Glutamatergic neuron (in vitro differentiated cells): ENCODE measurements at regions not wholly inside any gene's neighbourhood (a gene's known extent, or its start where the extent isn't known, plus 50 kb on each side); places are given as distances from the start of the nearest gene placed in this dataset.

Source experiments
- DNase-seq: peaks from one replicate; pipeline ENCODE4 v3.0.0; 2022
- H3K27ac Mint-ChIP-seq: one replicate; pipeline ENCODE4 v1.8.0; 2020; ENCODE audit warnings: mild to moderate bottlenecking, mixed read lengths, inconsistent platforms; ENCODE audit not compliant: unreplicated experiment
- H3K27me3 Mint-ChIP-seq: one replicate; pipeline ENCODE4 v1.8.0; 2020; ENCODE audit warnings: mild to moderate bottlenecking, moderate library complexity, mixed read lengths, inconsistent platforms; ENCODE audit not compliant: unreplicated experiment
- H3K36me3 Mint-ChIP-seq: one replicate; pipeline ENCODE4 v1.8.0; 2020; ENCODE audit warnings: mild to moderate bottlenecking, mixed read lengths, inconsistent platforms; ENCODE audit not compliant: unreplicated experiment
- H3K4me1 Mint-ChIP-seq: one replicate; pipeline ENCODE4 v1.8.0; 2020; ENCODE audit warnings: mild to moderate bottlenecking, low read depth, mixed read lengths, inconsistent platforms; ENCODE audit not compliant: unreplicated experiment
- H3K4me3 Mint-ChIP-seq: one replicate; pipeline ENCODE4 v1.8.0; 2020; ENCODE audit warnings: mild to moderate bottlenecking, mixed read lengths, inconsistent platforms; ENCODE audit not compliant: unreplicated experiment
- H3K9me3 Mint-ChIP-seq: one replicate; pipeline ENCODE4 v1.8.0; 2020; ENCODE audit warnings: mild to moderate bottlenecking, moderate library complexity, mixed read lengths, inconsistent platforms; ENCODE audit not compliant: unreplicated experiment
- TF ChIP-seq, protein P1 (sequence below): fragments of 200-600 bp; sonication (generic); IDR thresholded peaks from one replicate; pipeline ENCODE4 v1.5.0; 2021; ENCODE audit not compliant: partially characterized antibody, unreplicated experiment

DNA sequence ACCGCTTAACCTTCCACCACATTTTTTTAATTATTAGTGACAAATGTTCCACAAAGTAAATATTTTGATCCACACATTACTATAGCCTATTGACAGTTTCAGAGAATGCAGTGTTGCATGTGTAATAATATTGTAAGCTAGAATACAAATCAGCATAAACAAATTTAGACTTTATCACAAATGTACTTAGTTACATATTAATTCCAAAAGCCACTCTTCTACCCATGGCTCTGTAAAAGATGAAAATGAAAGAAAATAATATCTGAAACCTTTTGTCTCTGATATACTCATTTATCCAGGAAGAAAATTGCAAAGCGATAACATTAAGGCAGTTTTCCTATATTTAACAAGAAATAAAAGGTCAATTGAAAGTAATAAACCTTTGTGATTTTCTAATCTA is 954.0 kb upstream of the MAN1A1 start:
- no peaks in the 10 kb centered on the region for H3K27me3 Mint-ChIP-seq
- no peaks in the 10 kb centered on the region for H3K36me3 Mint-ChIP-seq
- no peaks in the 10 kb centered on the region for H3K9me3 Mint-ChIP-seq
- DNase-seq, result no peak
- H3K4me3 Mint-ChIP-seq, result no peak overlapping the region
- no peak overlapping the region for H3K27ac Mint-ChIP-seq
- TF ChIP-seq, protein P1, sequence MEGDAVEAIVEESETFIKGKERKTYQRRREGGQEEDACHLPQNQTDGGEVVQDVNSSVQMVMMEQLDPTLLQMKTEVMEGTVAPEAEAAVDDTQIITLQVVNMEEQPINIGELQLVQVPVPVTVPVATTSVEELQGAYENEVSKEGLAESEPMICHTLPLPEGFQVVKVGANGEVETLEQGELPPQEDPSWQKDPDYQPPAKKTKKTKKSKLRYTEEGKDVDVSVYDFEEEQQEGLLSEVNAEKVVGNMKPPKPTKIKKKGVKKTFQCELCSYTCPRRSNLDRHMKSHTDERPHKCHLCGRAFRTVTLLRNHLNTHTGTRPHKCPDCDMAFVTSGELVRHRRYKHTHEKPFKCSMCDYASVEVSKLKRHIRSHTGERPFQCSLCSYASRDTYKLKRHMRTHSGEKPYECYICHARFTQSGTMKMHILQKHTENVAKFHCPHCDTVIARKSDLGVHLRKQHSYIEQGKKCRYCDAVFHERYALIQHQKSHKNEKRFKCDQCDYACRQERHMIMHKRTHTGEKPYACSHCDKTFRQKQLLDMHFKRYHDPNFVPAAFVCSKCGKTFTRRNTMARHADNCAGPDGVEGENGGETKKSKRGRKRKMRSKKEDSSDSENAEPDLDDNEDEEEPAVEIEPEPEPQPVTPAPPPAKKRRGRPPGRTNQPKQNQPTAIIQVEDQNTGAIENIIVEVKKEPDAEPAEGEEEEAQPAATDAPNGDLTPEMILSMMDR, result no peak
- H3K4me1 Mint-ChIP-seq, result no peaks in the 10 kb centered on the region

DNA sequence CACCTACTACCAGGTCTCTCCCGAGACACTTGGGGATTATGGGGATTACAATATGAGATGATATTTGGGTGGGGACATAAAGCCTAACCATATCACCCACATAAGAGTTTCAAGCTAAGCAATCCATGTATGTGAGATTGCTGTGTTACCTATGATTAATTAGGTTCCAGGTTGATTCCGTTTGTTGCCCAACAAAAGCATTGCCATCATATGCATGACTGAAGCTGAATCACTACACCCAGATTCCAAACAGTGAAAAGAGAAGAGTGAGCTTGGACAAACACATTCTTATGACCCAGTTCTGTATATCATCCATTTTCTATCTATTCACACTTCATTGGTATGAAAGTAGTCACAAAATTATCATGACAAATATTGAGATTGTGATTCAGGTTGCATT is 952.5 kb upstream of the MAN1A1 start:
- no peaks in the 10 kb centered on the region for H3K27me3 Mint-ChIP-seq
- H3K36me3 Mint-ChIP-seq, result no peaks in the 10 kb centered on the region
- DNase-seq, result no peak
- no peaks in the 10 kb centered on the region for H3K9me3 Mint-ChIP-seq
- H3K4me3 Mint-ChIP-seq, result no peak overlapping the region
- no peak overlapping the region for H3K27ac Mint-ChIP-seq
- no peaks in the 10 kb centered on the region for H3K4me1 Mint-ChIP-seq
- TF ChIP-seq, protein P1, result no peak

DNA sequence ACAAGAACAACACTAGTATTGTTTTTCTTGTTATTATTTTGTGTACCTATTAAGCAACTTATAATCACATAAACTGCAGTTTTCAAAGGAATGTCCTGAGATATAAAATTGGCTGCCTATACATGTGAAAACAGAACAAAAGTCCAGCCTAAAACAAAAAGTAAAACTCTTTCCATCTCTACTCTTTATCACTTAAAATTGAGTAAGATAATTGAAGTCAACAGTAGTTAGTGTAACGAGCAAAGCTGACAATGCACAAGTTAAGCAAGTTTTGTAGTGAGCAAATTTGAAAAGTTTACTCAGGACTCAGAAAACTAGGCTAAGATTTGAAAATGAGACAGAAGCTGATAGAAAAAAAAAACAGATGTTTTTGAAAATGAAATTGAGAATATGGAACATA is 941.4 kb upstream of the MAN1A1 start:
- Mint-ChIP-seq H3K27me3 (no peaks in the 10 kb centered on the region), H3K9me3 (no peaks in the 10 kb centered on the region), H3K36me3 (no peaks in the 10 kb centered on the region), H3K4me3 (no peak overlapping the region), H3K4me1 (no peaks in the 10 kb centered on the region), H3K27ac (no peak overlapping the region)
- TF ChIP-seq, protein P1, result no peak
- no peak for DNase-seq

DNA sequence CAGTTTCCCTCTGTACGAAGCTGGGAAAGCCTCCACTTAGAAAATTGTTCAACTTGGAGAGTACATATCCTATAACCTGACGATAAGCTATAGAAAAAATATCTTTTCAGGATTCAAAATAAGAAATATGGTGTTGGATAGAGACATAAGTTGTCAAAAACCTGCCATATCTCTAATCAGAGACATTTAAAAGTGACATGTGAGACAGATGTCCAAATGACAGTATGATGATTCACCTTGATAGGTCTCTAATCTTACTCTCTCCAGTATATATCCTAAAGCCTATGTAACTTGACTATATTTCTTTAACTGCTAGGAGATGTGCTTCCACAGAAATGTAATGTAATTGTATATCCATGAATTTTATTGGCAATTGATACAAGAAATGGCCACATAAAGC is 932.4 kb upstream of the MAN1A1 start:
- DNase-seq, result no peak
- Mint-ChIP-seq H3K36me3 (no peaks in the 10 kb centered on the region), H3K27me3 (no peaks in the 10 kb centered on the region), H3K4me3 (no peak overlapping the region), H3K9me3 (no peaks in the 10 kb centered on the region), H3K4me1 (peaks cover 9% of the 10 kb centered on the region), H3K27ac (no peak overlapping the region)
- TF ChIP-seq, protein P1, result no peak

DNA sequence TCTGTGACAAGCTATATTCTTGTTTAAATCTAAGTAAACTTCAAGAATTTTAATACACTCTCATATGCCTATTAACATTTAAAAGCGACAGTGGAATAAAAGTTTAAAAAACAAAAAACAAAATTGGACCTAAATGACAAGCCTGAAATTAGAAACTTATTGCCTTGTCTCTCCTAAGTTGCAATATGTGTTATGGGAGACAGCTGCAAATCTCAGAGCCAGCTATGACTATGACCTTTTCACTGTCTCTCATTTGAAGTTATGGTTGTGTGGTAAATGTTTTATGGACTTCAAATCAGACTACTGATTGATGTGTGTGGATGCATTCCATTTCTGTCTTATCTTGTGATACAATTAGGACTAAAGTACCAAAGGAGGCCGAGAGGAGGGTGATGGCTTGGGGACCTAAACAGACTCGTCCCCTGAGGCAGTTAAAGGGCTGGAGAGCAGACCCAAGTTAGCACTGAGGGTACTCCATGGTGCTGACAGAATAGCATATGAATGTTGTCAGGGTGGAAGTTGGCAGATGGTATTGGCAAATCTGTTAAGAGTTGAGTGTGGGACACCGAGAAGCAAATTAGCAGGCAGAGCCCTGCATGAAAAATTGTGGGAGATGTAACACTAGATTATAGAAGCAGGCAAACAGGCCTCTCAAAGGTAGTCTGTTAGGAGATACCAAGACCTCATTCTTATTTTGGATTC is 930.1 kb upstream of the MAN1A1 start:
- TF ChIP-seq, protein P1, result no peak
- peak overlapping the region; percentile 44 for H3K27ac Mint-ChIP-seq
- H3K4me3 Mint-ChIP-seq, result peak overlapping the region; percentile 35
- no peak for DNase-seq
- no peaks in the 10 kb centered on the region for H3K27me3 Mint-ChIP-seq
- no peaks in the 10 kb centered on the region for H3K36me3 Mint-ChIP-seq
- peaks cover 9% of the 10 kb centered on the region for H3K4me1 Mint-ChIP-seq
- H3K9me3 Mint-ChIP-seq, result no peaks in the 10 kb centered on the region
